HEK293 (cell line): ENCODE measurements at regions not wholly inside any gene's neighbourhood (a gene's known extent, or its start where the extent isn't known, plus 50 kb on each side); places are given as distances from the start of the nearest gene placed in this dataset.

ENCODE experiments used
- CTCF ChIA-PET: fragments of 350-600 bp; formaldehyde crosslinking; extraction: SDS; loops from one replicate; lab custom pipeline; 2021; ENCODE audit warnings: antibody characterized with exemption; lab: Yijun Ruan, JAX
- POLR2A ChIA-PET: fragments of 300-600 bp; formaldehyde crosslinking; extraction: SDS; loops from one replicate; lab custom pipeline; 2020; ENCODE audit warnings: antibody characterized with exemption, inconsistent platforms; lab: Yijun Ruan, JAX
- H3K27ac ChIP-seq: fragments of 200-500 bp; sonication (Bioruptor generic); 2 replicates; pipeline ENCODE4 v1.5.1; 2014; ENCODE audit warnings: low read depth, low read length, control low read depth, inconsistent platforms; ENCODE audit errors: extremely low read depth
- H3K36me3 ChIP-seq, 2 experiments: fragments of 200-500 bp in 1 of 2; sonication (Bioruptor generic) in 1 of 2; 1 replicate in 1 of 2; 2 replicates in 1 of 2; pipeline ENCODE4 v1.5.1; 2014 to 2017; ENCODE audit warnings: inconsistent platforms in 2 of 2, low read length in 2 of 2; ENCODE audit not compliant: control insufficient read depth in 2 of 2, insufficient read depth in 1 of 2
- H3K4me1 ChIP-seq: fragments of 200-500 bp; sonication (Bioruptor generic); 2 replicates; pipeline ENCODE4 v1.5.1; 2014; ENCODE audit warnings: mild to moderate bottlenecking, low read length, inconsistent platforms; ENCODE audit not compliant: control insufficient read depth, insufficient read depth
- H3K4me3 ChIP-seq: 2 replicates; pipeline ENCODE4 v1.5.1; 2011; ENCODE audit warnings: low read depth, mild to moderate bottlenecking, control low read depth, low read length, moderate library complexity
- H3K9me3 ChIP-seq: fragments of 200-500 bp; sonication (Bioruptor generic); 2 replicates; pipeline ENCODE4 v1.5.1; 2014; ENCODE audit warnings: low read depth, low read length, inconsistent platforms; ENCODE audit not compliant: control insufficient read depth, insufficient read depth
- BCL11A ChIP-seq: fragments of 450-650 bp; formaldehyde crosslinking; IDR thresholded peaks from 2 replicates; pipeline ENCODE4 v1.5.1; 2016; ENCODE audit warnings: low read depth, missing biosample characterization, missing genetic modification characterization
- BCL11B ChIP-seq: fragments of 450-650 bp; formaldehyde crosslinking; IDR thresholded peaks from 2 replicates; pipeline ENCODE4 v1.5.1; 2016; ENCODE audit warnings: low read depth, missing biosample characterization, missing genetic modification characterization
- BCL6B ChIP-seq: fragments of 450-650 bp; formaldehyde crosslinking; IDR thresholded peaks from 2 replicates; pipeline ENCODE4 v1.5.1; 2017; ENCODE audit warnings: missing biosample characterization, missing genetic modification characterization
- HIC1 ChIP-seq: fragments of 450-650 bp; formaldehyde crosslinking; IDR thresholded peaks from 2 replicates; pipeline ENCODE4 v1.5.1; 2016; ENCODE audit warnings: missing biosample characterization, missing genetic modification characterization
- KLF17 ChIP-seq: fragments of 450-650 bp; formaldehyde crosslinking; IDR thresholded peaks from 2 replicates; pipeline ENCODE4 v1.5.1; 2016; ENCODE audit warnings: missing biosample characterization, missing genetic modification characterization
- MEIS1 ChIP-seq: sonication (generic); formaldehyde crosslinking; IDR thresholded peaks from 2 replicates; pipeline ENCODE4 v1.8.1; 2022; ENCODE audit warnings: missing genetic modification reagents, mild to moderate bottlenecking, borderline replicate concordance
- MZF1 ChIP-seq: fragments of 450-650 bp; formaldehyde crosslinking; IDR thresholded peaks from 2 replicates; pipeline ENCODE4 v1.5.1; 2017; ENCODE audit warnings: missing biosample characterization, missing genetic modification characterization, borderline replicate concordance
- OSR2 ChIP-seq: fragments of 450-650 bp; formaldehyde crosslinking; IDR thresholded peaks from 2 replicates; pipeline ENCODE4 v1.5.1; 2016; ENCODE audit warnings: missing biosample characterization, missing genetic modification characterization
- OVOL3 ChIP-seq: fragments of 450-650 bp; formaldehyde crosslinking; IDR thresholded peaks from 2 replicates; pipeline ENCODE4 v1.5.1; 2016; ENCODE audit warnings: missing biosample characterization, missing genetic modification characterization
- ZBTB11 ChIP-seq: fragments of 450-650 bp; formaldehyde crosslinking; conservative IDR thresholded peaks from 2 replicates; pipeline ENCODE4 v1.5.1; 2016; ENCODE audit warnings: low read depth, missing biosample characterization, missing genetic modification characterization
- ZBTB20 ChIP-seq: fragments of 450-650 bp; formaldehyde crosslinking; IDR thresholded peaks from 2 replicates; pipeline ENCODE4 v1.5.1; 2016; ENCODE audit warnings: missing biosample characterization, missing genetic modification characterization
- ZEB2 ChIP-seq: fragments of 450-650 bp; formaldehyde crosslinking; IDR thresholded peaks from 2 replicates; pipeline ENCODE4 v1.5.1; 2016; ENCODE audit warnings: missing biosample characterization, missing genetic modification characterization
- ZNF140 ChIP-seq: fragments of 450-650 bp; formaldehyde crosslinking; IDR thresholded peaks from 2 replicates; pipeline ENCODE4 v1.5.1; 2016; ENCODE audit warnings: missing biosample characterization, missing genetic modification characterization
- ZNF324 ChIP-seq: fragments of 450-650 bp; formaldehyde crosslinking; IDR thresholded peaks from 2 replicates; pipeline ENCODE4 v1.5.1; 2016; ENCODE audit warnings: missing biosample characterization, missing genetic modification characterization
- ZNF473 ChIP-seq: fragments of 450-650 bp; formaldehyde crosslinking; IDR thresholded peaks from 2 replicates; pipeline ENCODE4 v1.5.1; 2017; ENCODE audit warnings: missing biosample characterization, missing genetic modification characterization
- ZNF518A ChIP-seq: fragments of 450-650 bp; formaldehyde crosslinking; conservative IDR thresholded peaks from 2 replicates; pipeline ENCODE4 v1.5.1; 2016; ENCODE audit warnings: low read depth, missing biosample characterization, missing genetic modification characterization
- ZNF549 ChIP-seq: fragments of 450-650 bp; IDR thresholded peaks from 2 replicates; pipeline ENCODE4 v1.5.1; 2018; ENCODE audit warnings: missing biosample characterization, missing genetic modification characterization, mild to moderate bottlenecking, inconsistent platforms, moderate library complexity
- ZNF660 ChIP-seq: fragments of 450-650 bp; IDR thresholded peaks from 2 replicates; pipeline ENCODE4 v1.5.1; 2018; ENCODE audit warnings: missing biosample characterization, mild to moderate bottlenecking, missing genetic modification characterization
- ZNF785 ChIP-seq: fragments of 450-650 bp; formaldehyde crosslinking; IDR thresholded peaks from 2 replicates; pipeline ENCODE4 v1.5.1; 2016; ENCODE audit warnings: missing biosample characterization, missing genetic modification characterization
- ZSCAN30 ChIP-seq: fragments of 450-650 bp; IDR thresholded peaks from 2 replicates; pipeline ENCODE4 v1.5.1; 2018; ENCODE audit warnings: missing biosample characterization, mild to moderate bottlenecking, missing genetic modification characterization, moderate library complexity
- TF ChIP-seq, protein P1 (sequence below): fragments of 450-650 bp; formaldehyde crosslinking; IDR thresholded peaks from 2 replicates; pipeline ENCODE4 v1.5.1; 2016; ENCODE audit warnings: missing biosample characterization, missing genetic modification characterization, borderline replicate concordance

- no peak for TF ChIP-seq ZNF518A (tag by site-specific recombination)
- no peak for TF ChIP-seq OVOL3
- TF ChIP-seq BCL11A: no peak
- no peak for TF ChIP-seq ZBTB20 (tag by site-specific recombination)
- TF ChIP-seq KLF17 (tag by site-specific recombination): no peak
- TF ChIP-seq ZNF140 (tag by site-specific recombination): no peak
- TF ChIP-seq, protein P1, sequence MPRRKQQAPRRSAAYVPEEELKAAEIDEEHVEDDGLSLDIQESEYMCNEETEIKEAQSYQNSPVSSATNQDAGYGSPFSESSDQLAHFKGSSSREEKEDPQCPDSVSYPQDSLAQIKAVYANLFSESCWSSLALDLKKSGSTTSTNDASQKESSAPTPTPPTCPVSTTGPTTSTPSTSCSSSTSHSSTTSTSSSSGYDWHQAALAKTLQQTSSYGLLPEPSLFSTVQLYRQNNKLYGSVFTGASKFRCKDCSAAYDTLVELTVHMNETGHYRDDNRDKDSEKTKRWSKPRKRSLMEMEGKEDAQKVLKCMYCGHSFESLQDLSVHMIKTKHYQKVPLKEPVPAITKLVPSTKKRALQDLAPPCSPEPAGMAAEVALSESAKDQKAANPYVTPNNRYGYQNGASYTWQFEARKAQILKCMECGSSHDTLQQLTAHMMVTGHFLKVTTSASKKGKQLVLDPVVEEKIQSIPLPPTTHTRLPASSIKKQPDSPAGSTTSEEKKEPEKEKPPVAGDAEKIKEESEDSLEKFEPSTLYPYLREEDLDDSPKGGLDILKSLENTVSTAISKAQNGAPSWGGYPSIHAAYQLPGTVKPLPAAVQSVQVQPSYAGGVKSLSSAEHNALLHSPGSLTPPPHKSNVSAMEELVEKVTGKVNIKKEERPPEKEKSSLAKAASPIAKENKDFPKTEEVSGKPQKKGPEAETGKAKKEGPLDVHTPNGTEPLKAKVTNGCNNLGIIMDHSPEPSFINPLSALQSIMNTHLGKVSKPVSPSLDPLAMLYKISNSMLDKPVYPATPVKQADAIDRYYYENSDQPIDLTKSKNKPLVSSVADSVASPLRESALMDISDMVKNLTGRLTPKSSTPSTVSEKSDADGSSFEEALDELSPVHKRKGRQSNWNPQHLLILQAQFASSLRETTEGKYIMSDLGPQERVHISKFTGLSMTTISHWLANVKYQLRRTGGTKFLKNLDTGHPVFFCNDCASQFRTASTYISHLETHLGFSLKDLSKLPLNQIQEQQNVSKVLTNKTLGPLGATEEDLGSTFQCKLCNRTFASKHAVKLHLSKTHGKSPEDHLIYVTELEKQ (tag by site-specific recombination): no peak
- no peak for TF ChIP-seq ZSCAN30
- no peak for TF ChIP-seq ZNF473 (tag by site-specific recombination)
- TF ChIP-seq ZEB2 (tag by site-specific recombination): no peak
- TF ChIP-seq, all 188 proteins: peak for 0
Observed at GRCh38 chr1:87558921-87559320, 230.2 kb downstream of the LMO4 start (continued).

- CTCF ChIA-PET: interaction anchor here (0.7 kb wide), 1 partner anchor 103 kb away, joined by 3 read pairs; no protein-coding TSS in a partner anchor
- no peak overlapping the region for H3K27ac ChIP-seq
- no peaks in the 10 kb centered on the region for H3K36me3 ChIP-seq
- no peaks in the 10 kb centered on the region for H3K9me3 ChIP-seq
- POLR2A ChIA-PET: no interaction called here
- no peak overlapping the region for H3K4me3 ChIP-seq
- H3K4me1 ChIP-seq: no peaks in the 10 kb centered on the region
- TF ChIP-seq MZF1: no peak
- TF ChIP-seq ZNF660 (tag by site-specific recombination): no peak
- no peak for TF ChIP-seq HIC1 (tag by site-specific recombination)
- no peak for TF ChIP-seq ZNF549 (tag by site-specific recombination)
- no peak for TF ChIP-seq BCL6B (tag by site-specific recombination)
- no peak for TF ChIP-seq ZNF324 (tag by site-specific recombination)
- TF ChIP-seq ZNF785: no peak
- no peak for TF ChIP-seq OSR2 (tag by site-specific recombination)
- no peak for TF ChIP-seq ZBTB11 (tag by site-specific recombination)
- TF ChIP-seq BCL11B (tag by site-specific recombination): no peak
- no peak for TF ChIP-seq MEIS1 (CRISPR knock-in tag)
Observed at GRCh38 chr1:87560137-87560536, 231.5 kb downstream of the LMO4 start.
